Central memory CD4-positive, alpha-beta T cell (primary cell): ENCODE measurements at regions not wholly inside any gene's neighbourhood (a gene's known extent, or its start where the extent isn't known, plus 50 kb on each side); places are given as distances from the start of the nearest gene placed in this dataset.

Experiments
- DNase-seq: peaks from one replicate; pipeline ENCODE4 v3.0.0; 2022

DNA sequence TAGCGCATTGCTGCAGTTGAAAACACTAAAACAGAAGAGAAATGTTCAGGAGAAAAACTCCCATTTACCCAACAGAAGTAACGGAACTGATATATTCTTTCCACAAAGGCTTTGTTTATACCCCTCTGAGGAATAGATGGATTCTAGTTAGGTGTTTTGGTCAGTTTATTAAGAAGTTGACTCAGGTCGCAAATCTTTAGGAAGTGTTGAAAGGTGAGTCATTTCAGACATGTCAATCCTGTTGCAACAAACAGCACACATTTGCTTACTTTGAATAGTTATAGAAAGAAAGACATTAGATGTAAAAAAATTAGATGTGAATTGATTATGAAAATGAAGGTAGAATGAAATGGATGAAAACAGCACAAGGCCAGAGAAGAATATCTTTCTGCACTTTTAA, 941.0 kb downstream of the KCNJ2 start:
- no peak for DNase-seq

DNA sequence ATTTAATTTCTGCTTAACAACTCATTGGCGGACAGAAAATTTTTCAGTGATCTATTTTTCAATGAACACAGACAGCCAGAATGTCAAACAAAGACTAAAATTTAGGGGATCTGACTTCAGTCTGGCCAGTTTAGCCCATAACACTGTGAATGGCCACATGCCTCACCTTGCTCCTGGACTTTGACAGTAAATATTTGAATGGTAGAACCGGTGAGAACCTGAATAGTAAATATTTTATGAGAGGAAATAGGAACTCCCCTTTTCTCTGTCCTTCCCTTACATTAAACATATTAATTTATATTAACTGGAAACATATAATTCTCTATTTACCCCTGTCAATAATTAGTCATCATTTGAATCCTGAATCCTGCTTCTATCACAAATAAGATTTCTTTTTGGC, 942.1 kb downstream of the KCNJ2 start:
- DNase-seq = no peak

DNA sequence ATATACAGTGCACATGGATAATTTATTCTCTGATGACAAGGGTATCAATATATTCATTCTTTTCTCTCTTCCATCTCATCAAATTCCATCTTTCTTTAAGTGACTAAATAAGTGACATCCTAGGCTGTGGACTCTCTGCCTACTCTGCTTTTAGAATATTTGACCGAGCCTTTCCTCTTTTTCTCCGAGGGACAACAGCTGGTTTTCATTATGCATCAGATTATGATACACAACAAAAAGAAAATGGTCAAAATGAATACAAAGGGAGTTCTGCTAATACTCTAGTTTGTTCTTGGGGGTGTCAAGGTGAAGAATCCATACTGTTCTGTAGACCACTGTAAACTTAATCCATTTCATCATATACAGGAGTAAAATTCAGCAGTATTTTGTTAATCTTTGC, 942.6 kb downstream of the KCNJ2 start:
- no peak for DNase-seq

DNA sequence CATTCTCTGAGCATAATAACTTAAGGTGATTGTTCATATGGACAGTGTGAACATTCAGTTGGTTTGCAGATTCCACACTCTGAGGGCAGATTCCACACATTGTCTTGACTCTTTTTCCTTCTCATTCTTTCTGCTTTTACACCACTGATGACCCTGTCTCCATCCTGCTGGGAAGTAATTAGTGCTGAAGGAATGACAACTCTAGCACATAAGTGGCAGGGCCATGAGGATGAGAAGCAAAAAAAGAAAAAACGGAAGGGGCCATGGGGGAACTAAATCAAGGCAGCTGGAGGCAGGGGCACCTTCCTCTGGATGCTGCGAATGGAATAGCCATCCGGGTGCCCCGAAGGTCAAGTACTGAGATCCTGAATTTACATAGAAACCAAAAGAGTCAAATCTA, 944.0 kb downstream of the KCNJ2 start:
- DNase-seq = no peak

DNA sequence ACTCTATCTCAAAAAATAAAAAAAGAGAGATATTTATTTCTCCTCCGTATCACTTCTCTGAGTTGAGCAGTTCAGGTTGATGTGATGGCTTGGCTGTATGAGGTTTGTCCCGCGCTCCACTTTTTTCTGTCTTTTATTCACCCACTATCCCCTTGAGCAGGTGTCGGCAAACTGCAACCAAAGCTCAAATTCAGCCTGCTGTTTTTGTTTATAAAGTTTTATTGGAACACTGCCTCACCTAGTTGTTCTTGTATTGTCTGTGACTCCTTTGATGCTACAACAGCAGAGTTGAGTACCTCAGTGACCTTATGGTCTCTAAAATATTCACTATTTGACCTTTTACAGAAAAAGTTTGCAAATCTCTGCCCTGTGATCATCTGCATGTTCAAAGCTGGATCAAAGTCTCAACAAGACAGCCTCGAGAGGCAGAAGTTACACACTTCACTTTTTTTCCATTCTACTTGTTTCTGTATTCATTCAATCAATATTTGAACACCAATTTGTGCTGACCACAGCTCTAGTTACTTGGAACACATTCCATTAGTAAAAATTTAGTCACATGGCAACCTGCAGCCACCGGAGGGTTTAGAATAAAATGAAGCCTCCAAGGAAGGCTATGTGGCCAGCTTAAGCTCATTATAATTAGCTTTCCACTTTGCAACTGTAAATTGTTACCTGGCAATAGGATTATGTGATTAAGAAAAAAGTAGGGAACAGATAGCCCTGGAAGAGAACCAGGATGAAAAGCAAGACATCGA, 945.8 kb downstream of the KCNJ2 start:
- DNase-seq = no peak

DNA sequence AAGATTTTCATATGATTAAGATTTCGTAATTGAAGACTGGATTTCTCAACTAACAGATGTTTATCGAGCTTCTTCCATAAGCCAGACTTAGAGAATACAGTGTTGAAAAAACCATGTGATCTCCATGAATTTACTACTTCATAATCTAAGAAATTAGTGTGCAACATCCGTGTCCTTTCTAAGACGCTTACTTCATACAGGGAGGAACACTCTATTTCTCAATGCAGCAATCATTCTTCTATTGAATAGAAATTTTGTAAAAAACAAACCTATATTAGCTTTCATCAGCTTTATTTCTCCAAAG, 946.3 kb downstream of the KCNJ2 start:
- no peak for DNase-seq

DNA sequence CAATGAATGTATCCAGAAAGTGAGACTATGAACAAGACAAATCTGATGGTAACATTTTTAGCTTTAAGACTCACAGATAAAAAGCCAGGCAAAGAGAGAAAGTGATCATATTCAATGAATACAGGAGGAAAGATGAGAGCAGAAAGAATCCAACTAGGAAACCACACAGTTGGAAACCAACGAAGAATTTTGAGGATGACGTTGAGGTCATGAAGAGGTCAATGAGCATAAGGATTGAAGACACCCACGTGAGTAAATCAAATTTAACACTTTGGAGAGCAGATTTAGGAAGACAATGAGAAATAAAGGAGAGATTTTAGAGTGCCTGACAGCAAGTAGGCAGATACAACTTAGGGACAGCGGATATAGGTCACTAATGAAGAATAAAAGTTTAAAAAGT, 948.1 kb downstream of the KCNJ2 start:
- no peak for DNase-seq

DNA sequence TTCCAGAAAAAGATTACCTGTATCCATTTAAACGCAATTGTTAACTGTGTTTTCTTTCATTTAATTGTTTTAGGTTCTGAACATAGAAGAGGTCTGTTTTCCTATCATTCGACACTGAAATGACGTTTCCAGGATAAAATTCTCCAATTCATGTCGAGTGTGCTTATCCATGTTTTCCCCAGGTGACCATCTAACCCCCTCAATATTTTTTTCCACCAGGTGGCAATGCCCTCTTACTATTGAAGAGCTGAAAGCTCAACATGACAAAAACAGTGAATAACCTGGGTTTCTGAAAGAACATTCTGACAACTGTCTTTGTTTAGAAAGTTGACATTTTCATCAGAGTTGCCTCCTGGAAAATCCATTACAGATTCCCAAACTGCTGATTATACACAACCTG, 948.7 kb downstream of the KCNJ2 start:
- no peak for DNase-seq

DNA sequence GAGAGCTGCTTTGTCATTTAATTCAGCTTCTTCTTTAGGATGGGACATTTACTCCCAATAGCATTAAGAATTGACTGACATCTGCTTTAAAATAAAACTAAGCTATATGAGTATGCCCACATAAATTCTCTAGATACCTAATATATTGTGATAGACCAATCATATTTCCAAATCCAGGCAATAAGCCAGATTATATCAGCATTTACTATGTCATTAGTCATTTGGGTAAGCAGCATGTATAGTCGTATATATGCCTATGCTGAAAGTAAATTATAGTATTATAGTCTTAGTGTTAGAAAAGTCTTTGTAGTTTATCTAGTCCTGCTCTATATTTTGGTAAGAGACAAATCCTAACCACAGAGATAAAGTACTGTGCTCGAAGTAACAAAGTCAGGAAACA, 958.1 kb downstream of the KCNJ2 start:
- no peak for DNase-seq

DNA sequence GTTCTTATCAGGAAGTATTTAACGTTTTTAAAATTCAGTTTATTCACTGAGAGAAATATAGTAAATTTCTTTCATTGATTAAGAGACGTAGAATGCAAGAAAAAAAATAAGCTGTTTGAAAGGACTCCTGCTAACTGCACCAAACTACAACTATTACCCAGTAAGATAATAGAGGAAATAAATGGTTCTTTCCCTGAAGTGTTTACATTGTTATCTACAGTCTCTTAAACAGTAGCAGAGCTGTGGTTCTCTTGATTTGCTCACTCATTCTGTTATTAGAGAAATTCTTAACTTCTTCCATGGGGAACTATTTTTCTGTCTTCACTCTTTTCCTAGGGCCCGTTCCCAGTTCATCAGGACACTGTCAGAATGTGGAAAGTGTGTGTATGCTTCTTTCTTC, 973.0 kb downstream of the KCNJ2 start:
- DNase-seq = no peak

DNA sequence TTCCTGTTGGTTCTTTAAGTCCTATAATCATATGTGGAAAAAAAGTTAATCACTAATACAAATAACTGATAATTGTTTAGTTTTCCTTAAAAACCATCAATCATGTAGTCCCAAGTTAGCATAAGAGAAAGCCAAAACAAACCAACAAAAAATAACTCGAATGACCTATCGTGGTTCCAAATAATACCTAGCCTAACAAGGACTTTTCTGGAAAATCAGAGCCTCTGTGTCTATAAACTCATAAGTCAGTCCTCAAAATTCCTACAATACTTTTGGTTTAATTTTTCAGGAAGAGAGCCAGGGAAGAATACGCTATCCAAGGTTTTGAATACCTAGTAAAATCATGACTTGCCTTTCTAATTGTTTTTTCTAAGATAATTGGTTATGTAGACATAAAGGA, 975.3 kb upstream of the SOX9 start:
- no peak for DNase-seq

DNA sequence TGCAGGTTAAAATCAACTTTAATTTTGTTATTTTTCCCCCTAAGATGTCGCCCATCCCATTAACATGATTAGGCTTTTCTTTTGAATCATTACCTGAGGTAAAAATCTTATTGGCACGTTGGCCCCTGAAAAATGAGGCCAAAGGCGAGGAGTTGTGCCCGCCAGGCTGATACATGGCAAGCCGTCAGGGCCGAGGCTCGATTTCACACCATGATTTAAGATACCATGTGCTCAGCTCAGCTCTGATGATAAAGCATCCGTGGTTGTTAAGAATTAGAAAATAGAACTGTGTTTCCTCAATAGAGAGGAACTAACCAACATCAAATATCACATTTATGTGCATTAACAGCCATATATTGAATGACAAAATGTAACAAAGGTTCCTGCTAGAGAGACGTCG, 972.9 kb upstream of the SOX9 start:
- no peak for DNase-seq

DNA sequence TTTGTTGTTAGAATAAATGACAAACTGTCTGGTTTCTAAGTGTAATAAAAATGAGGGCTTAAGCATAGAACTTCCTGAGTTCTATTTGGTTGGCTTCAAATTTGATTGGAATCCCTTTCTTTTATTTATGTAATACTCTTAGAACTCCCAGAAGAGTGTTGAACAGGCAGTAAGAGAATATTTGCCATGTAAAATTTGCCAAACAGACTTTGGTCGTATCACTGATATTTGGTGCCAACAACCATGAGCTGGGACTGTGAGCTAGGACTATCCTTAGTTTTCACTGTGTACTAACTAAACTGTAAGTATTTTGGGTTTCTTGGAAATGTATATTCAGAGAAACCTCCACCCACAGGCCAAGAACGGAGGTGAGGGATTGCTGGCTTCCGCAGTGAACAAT, 971.2 kb upstream of the SOX9 start:
- no peak for DNase-seq

DNA sequence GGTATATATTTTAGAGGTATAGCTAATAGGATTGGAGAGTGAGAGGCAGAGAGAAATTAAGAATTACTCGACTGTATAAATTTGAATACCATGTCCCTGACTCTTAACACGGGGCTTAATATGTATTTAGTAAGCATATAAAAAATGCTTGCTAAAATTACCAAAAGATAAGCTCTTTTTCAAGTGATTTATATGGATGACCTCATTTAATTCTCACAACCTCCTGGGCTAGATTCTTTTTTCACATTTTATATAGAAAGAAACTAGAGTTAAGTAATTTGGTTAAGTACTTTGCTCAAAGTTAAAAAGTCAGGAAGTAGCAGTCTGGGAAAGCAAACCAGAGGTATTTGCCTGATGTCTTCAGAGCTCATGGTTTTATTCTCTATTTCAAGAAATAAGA, 963.5 kb upstream of the SOX9 start:
- no peak for DNase-seq

DNA sequence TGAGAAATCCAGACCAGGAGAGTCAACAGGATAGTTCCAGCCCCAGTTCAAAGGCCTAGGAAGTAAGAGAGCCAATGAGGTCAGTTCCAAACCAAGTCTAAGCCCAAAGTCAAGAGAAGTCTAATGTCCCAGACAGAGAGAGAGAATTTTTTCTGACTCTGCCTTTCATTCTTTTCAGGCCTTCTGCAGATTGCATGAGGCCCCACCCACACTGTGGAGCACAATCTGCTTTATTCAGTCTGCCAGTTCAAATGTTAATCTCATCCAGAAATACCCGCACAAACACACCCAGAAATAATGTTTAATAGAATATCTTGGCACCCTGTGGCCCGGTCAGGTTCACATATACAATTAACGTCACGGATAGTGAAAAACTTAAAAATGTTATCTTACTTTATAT, 962.4 kb upstream of the SOX9 start:
- DNase-seq = no peak

DNA sequence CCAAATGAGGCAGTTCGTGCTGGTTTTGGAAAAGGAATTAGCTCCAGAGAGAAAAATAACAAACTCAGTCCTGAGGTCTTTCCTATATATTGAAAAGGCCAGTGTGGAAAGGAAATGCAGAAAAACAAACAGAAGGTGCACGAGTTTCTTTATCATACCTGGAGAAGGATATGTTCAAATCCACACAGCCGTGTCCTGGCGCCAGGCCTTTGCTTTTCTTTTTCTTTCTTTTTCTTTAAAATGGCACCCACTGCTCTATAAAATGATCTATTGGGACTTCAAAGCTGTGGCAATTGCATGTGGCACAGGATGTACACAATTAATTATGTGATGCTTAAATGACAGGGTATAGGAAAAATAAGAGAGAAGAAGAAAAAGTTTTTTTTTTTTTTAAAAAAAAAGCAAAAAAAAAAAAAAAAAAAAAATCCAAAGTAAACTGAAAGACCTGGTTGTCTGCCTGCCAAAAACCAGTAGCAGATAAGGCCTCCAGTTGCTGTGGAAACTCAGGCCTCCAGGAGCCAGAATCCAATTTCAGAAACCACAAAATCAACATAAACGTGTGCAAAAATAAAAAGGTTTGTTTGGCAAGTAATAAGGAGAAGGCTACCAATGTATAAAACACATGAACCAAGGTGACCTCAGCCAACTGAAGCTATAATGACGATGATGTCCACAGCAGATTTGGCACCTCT, 957.6 kb upstream of the SOX9 start:
- DNase-seq = no peak

DNA sequence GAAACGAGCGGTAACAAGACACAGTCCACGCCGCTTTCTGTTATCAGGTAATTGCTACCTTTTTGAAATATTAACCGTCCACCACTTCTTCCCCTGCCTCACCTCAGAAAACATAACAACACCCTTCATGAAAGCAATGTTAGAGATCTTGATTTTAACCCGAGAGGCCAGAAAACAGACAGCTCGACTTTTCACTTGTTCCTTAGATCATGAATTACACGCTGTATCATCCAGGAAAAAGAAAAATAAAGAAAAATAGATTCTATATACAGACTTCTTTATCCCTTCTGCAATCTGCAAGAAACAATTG, 957.1 kb upstream of the SOX9 start:
- no peak for DNase-seq

DNA sequence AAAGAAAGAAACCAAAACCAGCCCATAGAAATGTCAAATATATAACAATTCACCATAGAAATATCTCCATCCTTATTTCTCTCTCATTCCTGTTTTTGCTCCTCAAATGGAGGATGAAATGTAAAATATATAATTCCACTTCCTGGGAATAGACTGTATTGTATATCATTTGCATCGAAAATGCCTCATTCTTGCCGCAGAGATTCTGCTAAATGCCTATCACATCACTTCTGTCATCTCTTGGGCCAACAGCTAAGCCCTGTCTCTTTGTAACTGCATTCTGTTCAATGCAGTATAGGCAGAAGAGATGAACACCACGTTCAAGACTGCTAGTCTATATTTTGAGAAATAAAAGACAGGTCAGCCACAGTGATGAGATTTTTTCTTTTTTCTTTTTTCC, 956.3 kb upstream of the SOX9 start:
- DNase-seq = no peak

DNA sequence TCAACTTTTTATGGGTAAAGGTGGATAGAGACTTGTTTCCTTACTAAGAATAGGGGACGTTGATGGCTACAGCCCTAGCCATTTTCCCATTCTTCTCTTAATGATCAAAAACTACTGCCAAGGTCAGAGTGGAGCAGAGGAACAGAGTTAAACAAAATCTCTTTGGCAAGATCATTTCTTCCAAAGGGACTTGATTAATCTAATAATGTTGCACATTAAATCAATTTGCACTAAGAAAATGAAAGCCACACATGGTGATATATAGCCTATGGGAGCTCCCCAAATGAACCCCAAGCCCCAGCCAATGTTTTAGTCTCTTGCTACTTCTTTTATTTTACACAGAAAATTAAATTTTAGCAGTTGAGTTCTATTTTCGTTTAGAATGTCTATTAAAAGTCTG, 954.5 kb upstream of the SOX9 start:
- DNase-seq = no peak

DNA sequence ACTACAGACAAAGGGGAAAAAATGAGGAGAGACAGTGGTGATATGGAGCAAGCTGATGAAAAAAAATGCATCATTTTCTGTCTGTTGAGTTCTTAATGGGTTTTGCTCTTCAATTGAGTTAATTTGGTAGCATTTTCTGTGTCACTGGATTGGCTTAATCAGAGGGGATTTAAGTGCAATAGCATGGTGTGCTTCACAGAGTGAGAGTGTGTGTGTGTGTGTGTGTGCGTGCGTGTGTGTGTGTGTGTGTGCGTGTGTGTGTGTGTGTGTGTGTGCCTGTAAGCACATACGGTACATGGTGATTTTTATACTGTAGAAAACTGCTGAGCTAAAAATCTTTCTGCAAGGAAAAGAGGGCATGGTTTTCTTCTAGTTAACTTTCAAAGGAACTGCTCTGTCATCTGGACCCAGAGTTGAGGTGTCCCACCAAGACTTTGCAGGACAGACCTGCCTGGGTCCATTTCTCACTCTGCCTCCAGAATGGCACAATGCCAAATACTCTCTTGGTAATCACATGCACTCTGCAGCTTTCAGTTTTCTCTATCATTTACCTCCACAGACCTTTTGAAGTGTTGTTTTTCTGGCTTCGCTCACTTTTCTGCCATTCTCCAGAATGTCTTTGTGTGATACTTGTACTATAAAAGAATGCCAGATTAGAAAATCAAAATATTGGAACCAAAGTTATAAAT, 952.6 kb upstream of the SOX9 start:
- DNase-seq = no peak

DNA sequence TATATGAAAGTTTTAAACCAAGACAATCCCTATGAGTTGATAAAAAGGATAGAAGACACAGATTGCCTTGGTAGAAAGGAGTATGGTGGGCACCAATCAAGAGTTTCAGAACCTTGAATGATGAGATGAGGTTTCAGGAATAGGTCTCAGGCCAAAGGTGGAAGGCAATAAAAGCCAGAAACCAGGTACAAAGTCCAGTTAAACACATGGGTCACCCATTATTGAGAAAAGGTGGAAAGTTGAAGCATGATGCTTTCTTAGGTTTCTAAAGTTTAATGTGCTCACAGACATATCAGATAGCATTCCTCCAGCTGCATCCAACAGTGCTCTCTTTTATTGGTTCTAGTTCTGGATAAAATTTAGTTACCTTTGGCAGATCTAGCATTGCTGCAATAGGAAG, 950.8 kb upstream of the SOX9 start:
- DNase-seq = no peak

DNA sequence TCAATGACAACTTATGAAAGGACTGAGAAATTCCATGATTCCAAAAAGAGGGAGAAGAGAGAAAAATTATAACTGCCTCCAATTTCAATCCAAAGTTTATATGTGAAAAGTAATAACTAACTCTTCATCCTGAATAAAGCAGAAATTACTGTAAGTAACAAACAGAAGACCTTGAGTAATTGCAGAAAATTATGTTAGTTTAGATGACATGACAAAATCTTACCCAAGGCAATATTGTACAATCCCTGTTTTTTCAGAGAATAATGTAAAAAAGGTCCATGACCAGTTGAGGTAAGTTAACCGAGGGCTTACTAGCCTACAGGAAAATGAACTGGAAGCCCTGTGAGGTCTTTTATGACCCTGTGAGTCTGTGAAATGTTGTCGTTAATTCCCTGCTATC, 949.5 kb upstream of the SOX9 start:
- DNase-seq = no peak

DNA sequence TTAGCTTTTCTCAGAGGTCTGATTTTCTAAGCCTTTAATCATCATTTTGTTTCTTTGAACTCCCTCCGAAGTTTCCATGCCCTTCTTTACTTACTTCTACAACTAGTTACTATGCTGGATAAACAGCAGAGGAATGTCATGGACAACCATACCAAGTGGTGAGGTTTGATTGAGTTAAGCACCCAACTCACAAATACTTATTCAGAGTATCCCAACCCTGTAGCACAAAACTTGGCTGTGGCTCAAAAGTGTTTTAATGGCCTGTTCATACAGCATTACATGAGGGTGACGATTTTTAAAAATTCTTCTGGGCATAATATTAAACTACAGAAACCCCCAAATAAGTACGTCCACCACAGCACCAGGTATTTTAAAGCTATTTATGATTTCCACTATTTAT, 946.8 kb upstream of the SOX9 start:
- no peak for DNase-seq

DNA sequence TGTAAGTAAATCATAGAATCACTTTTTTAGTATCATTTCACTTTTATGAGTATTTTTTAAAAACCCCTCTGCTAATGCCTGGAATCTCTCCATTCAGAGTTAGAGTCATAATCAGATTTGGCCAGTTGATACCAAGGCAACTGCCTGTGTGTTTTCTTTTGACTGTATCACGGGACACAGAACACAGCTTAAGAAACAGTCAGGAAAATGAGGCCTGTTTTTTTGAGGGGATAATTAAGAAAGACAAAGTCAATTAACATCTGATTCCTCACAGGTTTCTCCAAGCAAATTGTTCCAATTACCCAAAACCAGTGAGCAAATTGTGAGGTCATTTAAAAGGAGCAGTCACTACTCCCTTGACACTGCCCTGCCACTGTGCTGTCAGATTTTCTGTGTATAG, 944.5 kb upstream of the SOX9 start:
- DNase-seq = no peak

DNA sequence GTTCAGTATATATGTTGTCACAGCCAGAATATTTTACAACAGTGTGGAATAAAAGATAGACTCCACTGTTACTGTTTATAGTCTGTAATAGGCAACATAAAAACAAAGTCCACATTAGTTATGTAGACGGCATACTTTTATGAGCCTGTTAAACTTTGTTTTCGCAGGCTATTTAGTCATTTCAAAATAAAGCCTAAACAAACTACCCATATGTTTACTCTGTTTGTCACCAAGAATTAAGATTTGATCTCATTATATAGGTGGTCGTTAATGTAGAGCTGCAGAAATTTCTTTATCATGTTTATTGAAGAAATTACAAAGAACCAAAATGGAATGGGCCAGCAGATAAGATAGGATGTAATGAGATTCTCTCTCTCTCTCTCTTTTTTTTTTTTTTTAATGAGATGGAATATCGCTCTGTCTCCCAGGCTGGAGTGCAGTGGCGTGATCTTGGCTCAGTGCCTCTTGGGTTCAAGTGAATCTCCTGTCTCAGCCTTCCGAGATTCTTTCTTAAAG, 943.8 kb upstream of the SOX9 start:
- no peak for DNase-seq
